OCI-LY1 (cell line): ENCODE measurements at regions not wholly inside any gene's neighbourhood (a gene's known extent, or its start where the extent isn't known, plus 50 kb on each side); places are given as distances from the start of the nearest gene placed in this dataset.

ENCODE experiments used
- EZH2 ChIP-seq: fragments of 200-600 bp; sonication (generic), shearing (Covaris generic); IDR thresholded peaks from 2 replicates; pipeline ENCODE4 v1.8.0; 2017; ENCODE audit warnings: borderline replicate concordance, mixed run types, mild to moderate bottlenecking, antibody characterized with exemption, low read length, moderate library complexity, mixed read lengths
- TF ChIP-seq, protein P1 (sequence below): fragments of 200-600 bp; sonication (generic), shearing (Covaris generic); IDR thresholded peaks from 2 replicates; pipeline ENCODE4 v1.5.1; 2017; ENCODE audit warnings: mild to moderate bottlenecking, antibody characterized with exemption, low read length, moderate library complexity, mixed read lengths

GRCh38 chr2:47662552-47662951, 91.8 kb upstream of the KCNK12 start:
- TF ChIP-seq EZH2: no peak
- TF ChIP-seq, protein P1, sequence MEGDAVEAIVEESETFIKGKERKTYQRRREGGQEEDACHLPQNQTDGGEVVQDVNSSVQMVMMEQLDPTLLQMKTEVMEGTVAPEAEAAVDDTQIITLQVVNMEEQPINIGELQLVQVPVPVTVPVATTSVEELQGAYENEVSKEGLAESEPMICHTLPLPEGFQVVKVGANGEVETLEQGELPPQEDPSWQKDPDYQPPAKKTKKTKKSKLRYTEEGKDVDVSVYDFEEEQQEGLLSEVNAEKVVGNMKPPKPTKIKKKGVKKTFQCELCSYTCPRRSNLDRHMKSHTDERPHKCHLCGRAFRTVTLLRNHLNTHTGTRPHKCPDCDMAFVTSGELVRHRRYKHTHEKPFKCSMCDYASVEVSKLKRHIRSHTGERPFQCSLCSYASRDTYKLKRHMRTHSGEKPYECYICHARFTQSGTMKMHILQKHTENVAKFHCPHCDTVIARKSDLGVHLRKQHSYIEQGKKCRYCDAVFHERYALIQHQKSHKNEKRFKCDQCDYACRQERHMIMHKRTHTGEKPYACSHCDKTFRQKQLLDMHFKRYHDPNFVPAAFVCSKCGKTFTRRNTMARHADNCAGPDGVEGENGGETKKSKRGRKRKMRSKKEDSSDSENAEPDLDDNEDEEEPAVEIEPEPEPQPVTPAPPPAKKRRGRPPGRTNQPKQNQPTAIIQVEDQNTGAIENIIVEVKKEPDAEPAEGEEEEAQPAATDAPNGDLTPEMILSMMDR: no peak
